Neural cell (in vitro differentiated cells): ENCODE measurements at regions not wholly inside any gene's neighbourhood (a gene's known extent, or its start where the extent isn't known, plus 50 kb on each side); places are given as distances from the start of the nearest gene placed in this dataset.

Experiments
- H2AFZ ChIP-seq: fragments of 200-600, 300-800 bp; sonication (generic), shearing (Covaris generic); 2 replicates; pipeline ENCODE4 v1.6.0; 2014; ENCODE audit warnings: low read depth, mild to moderate bottlenecking, antibody characterized with exemption, low read length, moderate library complexity
- H3F3A ChIP-seq: fragments of 200-600 bp; shearing (Covaris generic); 2 replicates; pipeline ENCODE4 v1.6.1; 2016; ENCODE audit warnings: mild to moderate bottlenecking, moderate library complexity, mixed read lengths, antibody characterized with exemption, low read length; ENCODE audit not compliant: insufficient read depth, poor library complexity, severe bottlenecking
- H3K27ac ChIP-seq: fragments of 200-600, 300-800 bp; sonication (generic), shearing (Covaris generic); 2 replicates; pipeline ENCODE4 v1.5.1; 2014; ENCODE audit warnings: mild to moderate bottlenecking, low read length, moderate library complexity
- H3K27me3 ChIP-seq: fragments of 300-800, 200-600 bp; sonication (generic), shearing (Covaris generic); 2 replicates; pipeline ENCODE4 v1.6.0; 2014; ENCODE audit warnings: mild to moderate bottlenecking, low read depth, low read length, moderate library complexity; ENCODE audit not compliant: insufficient read depth
- H3K36me3 ChIP-seq: fragments of 300-800, 200-600 bp; sonication (generic), shearing (Covaris generic); 2 replicates; pipeline ENCODE4 v1.5.1; 2014; ENCODE audit warnings: mild to moderate bottlenecking, antibody characterized with exemption, low read length, moderate library complexity; ENCODE audit not compliant: insufficient read depth
- H3K4me2 ChIP-seq: fragments of 300-800, 200-600 bp; sonication (generic), shearing (Covaris generic); 2 replicates; pipeline ENCODE4 v1.6.0; 2014; ENCODE audit warnings: mild to moderate bottlenecking, low read length
- H3K4me3 ChIP-seq: fragments of 300-800, 200-600 bp; sonication (generic), shearing (Covaris generic); 2 replicates; pipeline ENCODE4 v1.5.1; 2014; ENCODE audit warnings: mild to moderate bottlenecking, low read length, moderate library complexity
- H3K79me2 ChIP-seq: fragments of 200-600 bp; shearing (Covaris generic); replicated peaks from 2 replicates; pipeline ENCODE4 v1.6.0; 2014; ENCODE audit warnings: mild to moderate bottlenecking, low read length, moderate library complexity; ENCODE audit not compliant: insufficient read depth
- H3K9ac ChIP-seq: fragments of 300-800, 200-600 bp; sonication (generic), shearing (Covaris generic); 2 replicates; pipeline ENCODE4 v1.6.1; 2016; ENCODE audit warnings: mild to moderate bottlenecking, low read length, mixed read lengths
- H3K9me2 ChIP-seq: fragments of 200-600 bp; shearing (Covaris generic); 2 replicates; pipeline ENCODE4 v1.6.1; 2016; ENCODE audit warnings: mild to moderate bottlenecking, low read length, mixed read lengths; ENCODE audit not compliant: insufficient read depth
- H3K9me3 ChIP-seq: fragments of 200-600, 300-800 bp; sonication (generic), shearing (Covaris generic); 2 replicates; pipeline ENCODE4 v1.6.1; 2016; ENCODE audit warnings: mild to moderate bottlenecking, mixed run types, low read length, moderate library complexity, mixed read lengths
- H4K20me1 ChIP-seq: fragments of 200-600 bp; shearing (Covaris generic); 2 replicates; pipeline ENCODE4 v1.6.1; 2016; ENCODE audit warnings: mild to moderate bottlenecking, mixed run types; ENCODE audit not compliant: insufficient read depth
- EP300 ChIP-seq: fragments of 450-650 bp; conservative IDR thresholded peaks from 2 replicates; pipeline ENCODE4 v1.6.1; 2014; ENCODE audit warnings: antibody characterized with exemption, mild to moderate bottlenecking, moderate library complexity; ENCODE audit not compliant: poor library complexity, severe bottlenecking
- EZH2 ChIP-seq: fragments of 200-600, 300-800 bp; shearing (Covaris generic), sonication (generic); IDR thresholded peaks from 2 replicates; pipeline ENCODE4 v1.6.1; 2014; ENCODE audit warnings: antibody characterized with exemption, low read length, borderline replicate concordance, mild to moderate bottlenecking; ENCODE audit not compliant: insufficient read depth, poor library complexity, severe bottlenecking
- MXI1 ChIP-seq: fragments of 450-650 bp; conservative IDR thresholded peaks from 2 replicates; pipeline ENCODE4 v1.6.1; 2014; ENCODE audit warnings: antibody characterized with exemption, mild to moderate bottlenecking; ENCODE audit not compliant: poor library complexity, severe bottlenecking
- POLR2AphosphoS5 ChIP-seq: IDR thresholded peaks from 2 replicates; pipeline ENCODE4 v1.6.1; 2012
- RAD21 ChIP-seq: fragments of 450-650 bp; conservative IDR thresholded peaks from 2 replicates; pipeline ENCODE4 v1.6.1; 2014; ENCODE audit warnings: antibody characterized with exemption, mild to moderate bottlenecking, moderate library complexity
- REST ChIP-seq: IDR thresholded peaks from 2 replicates; pipeline ENCODE4 v1.6.1; 2012; ENCODE audit warnings: borderline replicate concordance
- SMC3 ChIP-seq: fragments of 450-650 bp; conservative IDR thresholded peaks from 2 replicates; pipeline ENCODE4 v1.6.1; 2014; ENCODE audit warnings: antibody characterized with exemption, mild to moderate bottlenecking, moderate library complexity; ENCODE audit not compliant: poor library complexity
- TAF1 ChIP-seq: IDR thresholded peaks from 2 replicates; pipeline ENCODE4 v1.6.1; 2012; ENCODE audit warnings: low read depth
- TF ChIP-seq, protein P1 (sequence below): fragments of 450-650 bp; IDR thresholded peaks from 2 replicates; pipeline ENCODE4 v1.5.1; 2014; ENCODE audit warnings: antibody characterized with exemption, mild to moderate bottlenecking, moderate library complexity; ENCODE audit not compliant: poor library complexity, severe bottlenecking

DNA sequence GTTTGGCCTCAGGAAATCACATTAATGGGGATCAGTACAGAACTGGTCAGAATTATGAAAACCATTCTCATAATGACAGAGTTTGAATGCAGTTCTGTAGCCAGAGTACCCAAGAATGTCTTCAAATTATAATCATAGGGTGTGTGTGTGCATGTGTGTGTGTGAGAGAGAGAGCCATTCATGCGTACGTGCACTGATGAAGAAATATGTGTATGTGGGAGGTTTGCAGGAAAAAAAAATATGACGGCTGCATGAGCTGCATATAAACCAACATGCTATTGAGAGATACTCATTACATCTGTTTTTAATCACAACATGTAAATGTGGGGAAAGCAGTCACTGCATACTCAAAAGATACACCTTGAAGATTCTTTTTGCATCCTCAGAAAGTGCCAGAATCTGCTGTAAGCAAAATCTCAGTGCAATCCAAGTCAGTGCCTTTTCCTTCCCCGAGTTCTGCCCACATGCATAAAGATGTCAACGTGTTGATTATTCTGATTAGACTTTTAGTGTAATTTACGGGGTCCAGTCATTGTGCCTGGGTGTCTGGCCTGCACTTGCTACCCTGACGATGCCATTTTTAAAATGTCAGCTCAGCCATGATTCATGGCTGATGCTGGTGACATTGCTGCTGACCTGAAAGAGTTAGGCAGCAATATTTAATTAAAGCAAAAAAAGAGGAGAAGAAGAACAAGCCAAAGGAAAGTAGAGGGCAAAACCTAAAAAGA, 378.7 kb upstream of the ZFHX3 start:
- no peak for TF ChIP-seq RAD21
- TF ChIP-seq REST, result no peak
- TF ChIP-seq MXI1, result no peak
- TF ChIP-seq TAF1, result no peak
- TF ChIP-seq POLR2AphosphoS5, result no peak
- TF ChIP-seq EP300, result no peak
- TF ChIP-seq, protein P1, sequence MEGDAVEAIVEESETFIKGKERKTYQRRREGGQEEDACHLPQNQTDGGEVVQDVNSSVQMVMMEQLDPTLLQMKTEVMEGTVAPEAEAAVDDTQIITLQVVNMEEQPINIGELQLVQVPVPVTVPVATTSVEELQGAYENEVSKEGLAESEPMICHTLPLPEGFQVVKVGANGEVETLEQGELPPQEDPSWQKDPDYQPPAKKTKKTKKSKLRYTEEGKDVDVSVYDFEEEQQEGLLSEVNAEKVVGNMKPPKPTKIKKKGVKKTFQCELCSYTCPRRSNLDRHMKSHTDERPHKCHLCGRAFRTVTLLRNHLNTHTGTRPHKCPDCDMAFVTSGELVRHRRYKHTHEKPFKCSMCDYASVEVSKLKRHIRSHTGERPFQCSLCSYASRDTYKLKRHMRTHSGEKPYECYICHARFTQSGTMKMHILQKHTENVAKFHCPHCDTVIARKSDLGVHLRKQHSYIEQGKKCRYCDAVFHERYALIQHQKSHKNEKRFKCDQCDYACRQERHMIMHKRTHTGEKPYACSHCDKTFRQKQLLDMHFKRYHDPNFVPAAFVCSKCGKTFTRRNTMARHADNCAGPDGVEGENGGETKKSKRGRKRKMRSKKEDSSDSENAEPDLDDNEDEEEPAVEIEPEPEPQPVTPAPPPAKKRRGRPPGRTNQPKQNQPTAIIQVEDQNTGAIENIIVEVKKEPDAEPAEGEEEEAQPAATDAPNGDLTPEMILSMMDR, result no peak
- Histone ChIP-seq H3K9ac (no peak overlapping the region), H3F3A (no peaks in the 10 kb centered on the region), H2AFZ (peak overlapping the region; percentile 4), H3K79me2 (no peaks in the 10 kb centered on the region), H3K27me3 (no peaks in the 10 kb centered on the region), H3K4me2 (no peak overlapping the region), H3K27ac (peak overlapping the region; percentile 45), H3K4me3 (no peak overlapping the region), H3K9me2 (no peaks in the 10 kb centered on the region), H4K20me1 (no peaks in the 10 kb centered on the region), H3K9me3 (no peaks in the 10 kb centered on the region), H3K36me3 (no peaks in the 10 kb centered on the region)

- H3F3A ChIP-seq, result no peaks in the 10 kb centered on the region
- no peak overlapping the region for H3K27ac ChIP-seq
- no peak overlapping the region for H3K4me2 ChIP-seq
- TF ChIP-seq EP300 (no peak), POLR2AphosphoS5 (no peak), REST (no peak), MXI1 (no peak), RAD21 (no peak), TAF1 (no peak), EZH2 (no peak), SMC3 (no peak)
- TF ChIP-seq, protein P1, result no peak
- no peaks in the 10 kb centered on the region for H4K20me1 ChIP-seq
- H2AFZ ChIP-seq, result no peak overlapping the region
- no peaks in the 10 kb centered on the region for H3K27me3 ChIP-seq
- H3K9me3 ChIP-seq, result no peaks in the 10 kb centered on the region
- H3K4me3 ChIP-seq, result no peak overlapping the region
- no peaks in the 10 kb centered on the region for H3K79me2 ChIP-seq
- H3K36me3 ChIP-seq, result no peaks in the 10 kb centered on the region
- H3K9ac ChIP-seq, result no peak overlapping the region
- H3K9me2 ChIP-seq, result no peaks in the 10 kb centered on the region
Observed at GRCh38 chr16:73420676-73421075, 372.7 kb upstream of the ZFHX3 start.
